ENCODE measurements at regions not wholly inside any gene's neighbourhood (a gene's known extent, or its start where the extent isn't known, plus 50 kb on each side); places are given as distances from the start of the nearest gene placed in this dataset.

GRCh38 chrX:83077606-83078005, 430.5 kb upstream of the POU3F4 start:
- TF ChIP-seq YY1 (IDR thresholded peaks at IDR 0.05; ENCODE audit: low read depth) (no peak), CEBPB (IDR thresholded peaks at IDR 0.05) (no peak), RAD21 (IDR thresholded peaks at IDR 0.05; ENCODE audit: low read depth) (no peak), FOXM1 (IDR thresholded peaks at IDR 0.05; ENCODE audit: borderline replicate concordance, low read depth) (no peak), NFIC (IDR thresholded peaks at IDR 0.05) (no peak), TAF1 (IDR thresholded peaks at IDR 0.05; ENCODE audit: low read depth) (no peak), ZBTB7A (IDR thresholded peaks at IDR 0.05; ENCODE audit: low read depth) (no peak), REST (IDR thresholded peaks at IDR 0.05; ENCODE audit: low read depth) (no peak), CREB1 (IDR thresholded peaks at IDR 0.05; ENCODE audit: low read depth) (no peak)
- TF ChIP-seq, protein P1, sequence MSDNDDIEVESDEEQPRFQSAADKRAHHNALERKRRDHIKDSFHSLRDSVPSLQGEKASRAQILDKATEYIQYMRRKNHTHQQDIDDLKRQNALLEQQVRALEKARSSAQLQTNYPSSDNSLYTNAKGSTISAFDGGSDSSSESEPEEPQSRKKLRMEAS (IDR thresholded peaks at IDR 0.05) = no peak
- TF ChIP-seq, protein P2, sequence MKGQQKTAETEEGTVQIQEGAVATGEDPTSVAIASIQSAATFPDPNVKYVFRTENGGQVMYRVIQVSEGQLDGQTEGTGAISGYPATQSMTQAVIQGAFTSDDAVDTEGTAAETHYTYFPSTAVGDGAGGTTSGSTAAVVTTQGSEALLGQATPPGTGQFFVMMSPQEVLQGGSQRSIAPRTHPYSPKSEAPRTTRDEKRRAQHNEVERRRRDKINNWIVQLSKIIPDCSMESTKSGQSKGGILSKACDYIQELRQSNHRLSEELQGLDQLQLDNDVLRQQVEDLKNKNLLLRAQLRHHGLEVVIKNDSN (IDR thresholded peaks at IDR 0.05) = no peak

DNA sequence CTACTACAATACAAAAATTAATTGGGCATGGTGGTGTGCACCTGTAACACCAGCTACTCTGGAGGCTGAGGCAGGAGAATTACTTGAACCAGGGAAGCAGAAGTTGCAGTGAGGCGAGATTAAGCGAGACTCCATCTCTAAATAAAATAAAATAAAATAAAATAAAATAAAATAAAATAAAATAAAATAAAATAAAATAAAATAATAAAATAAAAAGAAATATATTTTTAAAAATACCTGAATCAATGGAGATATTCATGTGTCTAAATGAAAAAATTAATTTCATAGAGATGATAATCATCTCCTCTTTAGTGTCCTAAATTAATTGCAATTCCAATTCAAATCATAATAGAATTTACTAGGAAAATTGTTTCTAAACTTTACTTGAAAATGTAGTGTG, 406.1 kb upstream of the POU3F4 start:
- TF ChIP-seq, protein P2 (IDR thresholded peaks at IDR 0.05) = no peak
- no peak for TF ChIP-seq FOXM1 (IDR thresholded peaks at IDR 0.05; ENCODE audit: borderline replicate concordance, low read depth)
- TF ChIP-seq YY1 (IDR thresholded peaks at IDR 0.05; ENCODE audit: low read depth) = no peak
- TF ChIP-seq TEAD4 (IDR thresholded peaks at IDR 0.05) = no peak
- TF ChIP-seq REST (IDR thresholded peaks at IDR 0.05; ENCODE audit: low read depth) = no peak
- TF ChIP-seq RAD21 (IDR thresholded peaks at IDR 0.05; ENCODE audit: low read depth) = no peak
- TF ChIP-seq CREB1 (IDR thresholded peaks at IDR 0.05; ENCODE audit: low read depth) = no peak
- no peak for TF ChIP-seq EGR1 (IDR thresholded peaks at IDR 0.05)
- no peak for TF ChIP-seq NFIC (IDR thresholded peaks at IDR 0.05)
- TF ChIP-seq, protein P1 (IDR thresholded peaks at IDR 0.05) = no peak
- TF ChIP-seq TAF1 (IDR thresholded peaks at IDR 0.05; ENCODE audit: low read depth) = no peak
- TF ChIP-seq CEBPB (IDR thresholded peaks at IDR 0.05) = no peak
- TF ChIP-seq EP300 (IDR thresholded peaks at IDR 0.05; ENCODE audit: borderline replicate concordance) = no peak
- no peak for TF ChIP-seq ZBTB7A (IDR thresholded peaks at IDR 0.05; ENCODE audit: low read depth)
- no peak for TF ChIP-seq TCF12 (IDR thresholded peaks at IDR 0.05; ENCODE audit: low read depth)

GRCh38 chrX:83108278-83108677, 399.8 kb upstream of the POU3F4 start:
- TF ChIP-seq EP300 (IDR thresholded peaks at IDR 0.05; ENCODE audit: borderline replicate concordance) (no peak), FOXM1 (IDR thresholded peaks at IDR 0.05; ENCODE audit: borderline replicate concordance, low read depth) (no peak), REST (IDR thresholded peaks at IDR 0.05; ENCODE audit: low read depth) (no peak), TAF1 (IDR thresholded peaks at IDR 0.05; ENCODE audit: low read depth) (no peak), TEAD4 (IDR thresholded peaks at IDR 0.05) (no peak), EGR1 (IDR thresholded peaks at IDR 0.05) (no peak), YY1 (IDR thresholded peaks at IDR 0.05; ENCODE audit: low read depth) (no peak), NFIC (IDR thresholded peaks at IDR 0.05) (no peak), CEBPB (IDR thresholded peaks at IDR 0.05) (no peak), CREB1 (IDR thresholded peaks at IDR 0.05; ENCODE audit: low read depth) (no peak), ZBTB7A (IDR thresholded peaks at IDR 0.05; ENCODE audit: low read depth) (no peak), RAD21 (IDR thresholded peaks at IDR 0.05; ENCODE audit: low read depth) (no peak), TCF12 (IDR thresholded peaks at IDR 0.05; ENCODE audit: low read depth) (no peak)
- TF ChIP-seq, protein P1 (IDR thresholded peaks at IDR 0.05) = no peak
- TF ChIP-seq, protein P2 (IDR thresholded peaks at IDR 0.05) = no peak

GRCh38 chrX:83145876-83146275, 362.2 kb upstream of the POU3F4 start:
- TF ChIP-seq FOXM1 (IDR thresholded peaks at IDR 0.05; ENCODE audit: borderline replicate concordance, low read depth) (no peak), EGR1 (IDR thresholded peaks at IDR 0.05) (no peak), TCF12 (IDR thresholded peaks at IDR 0.05; ENCODE audit: low read depth) (no peak), EP300 (IDR thresholded peaks at IDR 0.05; ENCODE audit: borderline replicate concordance) (no peak), CREB1 (IDR thresholded peaks at IDR 0.05; ENCODE audit: low read depth) (no peak), NFIC (IDR thresholded peaks at IDR 0.05) (no peak), TEAD4 (IDR thresholded peaks at IDR 0.05) (no peak), REST (IDR thresholded peaks at IDR 0.05; ENCODE audit: low read depth) (no peak), CEBPB (IDR thresholded peaks at IDR 0.05) (no peak), YY1 (IDR thresholded peaks at IDR 0.05; ENCODE audit: low read depth) (no peak), RAD21 (IDR thresholded peaks at IDR 0.05; ENCODE audit: low read depth) (no peak), TAF1 (IDR thresholded peaks at IDR 0.05; ENCODE audit: low read depth) (no peak)
- TF ChIP-seq, protein P1 (IDR thresholded peaks at IDR 0.05) = no peak
